ENCODE measurements at regions not wholly inside any gene's neighbourhood (a gene's known extent, or its start where the extent isn't known, plus 50 kb on each side); places are given as distances from the start of the nearest gene placed in this dataset.

GRCh38 chr4:123200051-123200940, 196.3 kb upstream of the SPRY1 start:
- no peak for DNase-seq
- H3K4me3 ChIP-seq = no peak overlapping the region
- no peak overlapping the region for H3K27ac ChIP-seq
- no peak for ATAC-seq
- intact Hi-C loops (cut with DNase I) = no loop called here
- no peaks in the 10 kb centered on the region for H3K27me3 ChIP-seq
- H3K9me3 ChIP-seq = no peaks in the 10 kb centered on the region
- H3K36me3 ChIP-seq = no peaks in the 10 kb centered on the region
- no peak for FAIRE-seq
- 72 to 74% methylated on average over 7 of the region's 7 CpGs for WGBS, 2 donors
- no peaks in the 10 kb centered on the region for H3K4me1 ChIP-seq
- TF ChIP-seq CTCF (IDR thresholded peaks at IDR 0.05) = no peak

- no peaks in the 10 kb centered on the region for H3K27me3 ChIP-seq
- no peak for TF ChIP-seq CTCF (IDR thresholded peaks at IDR 0.05)
- no peak for ATAC-seq
- H3K4me3 ChIP-seq = no peak overlapping the region
- no peaks in the 10 kb centered on the region for H3K4me1 ChIP-seq
- no peaks in the 10 kb centered on the region for H3K36me3 ChIP-seq
- DNase-seq = no peak
- WGBS, 2 donors = 0 to 29% methylated on average over 1 of the region's 1 CpG
- FAIRE-seq = no peak
- H3K27ac ChIP-seq = no peak overlapping the region
- intact Hi-C loops (cut with DNase I) = no loop called here
- no peaks in the 10 kb centered on the region for H3K9me3 ChIP-seq
Observed at GRCh38 chr4:123204737-123205136, 191.9 kb upstream of the SPRY1 start.

GRCh38 chr4:123206016-123206415, 190.6 kb upstream of the SPRY1 start:
- intact Hi-C loops (cut with DNase I) = no loop called here
- WGBS, 2 donors = 87 to 89% methylated on average over 3 of the region's 3 CpGs
- Histone ChIP-seq H3K9me3 (no peaks in the 10 kb centered on the region), H3K4me1 (no peaks in the 10 kb centered on the region), H3K27ac (no peak overlapping the region), H3K27me3 (no peaks in the 10 kb centered on the region), H3K36me3 (no peaks in the 10 kb centered on the region), H3K4me3 (no peak overlapping the region)
- no peak for TF ChIP-seq CTCF (IDR thresholded peaks at IDR 0.05)
- ATAC-seq (no peak), FAIRE-seq (no peak), DNase-seq (no peak)

DNA sequence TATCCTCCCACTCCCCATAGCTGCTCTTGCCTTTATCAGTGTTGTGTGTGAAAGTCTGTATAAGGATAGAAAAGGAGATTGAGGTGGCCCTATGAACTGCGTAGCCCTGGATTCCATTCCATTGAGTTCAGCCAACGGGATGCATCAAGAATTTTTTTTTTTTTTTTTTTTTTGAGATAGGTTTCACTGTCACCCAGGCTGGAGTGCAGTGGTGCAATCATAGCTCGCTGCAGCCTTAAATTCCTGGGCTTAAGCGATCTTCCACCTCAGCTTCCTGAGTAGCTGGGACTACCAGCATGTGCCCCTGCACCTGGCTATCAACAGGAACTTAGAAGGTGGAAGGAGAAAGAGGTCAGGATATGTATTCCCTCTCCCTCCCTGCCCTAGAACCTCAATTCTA, 187.2 kb upstream of the SPRY1 start:
- no peak for TF ChIP-seq CTCF (IDR thresholded peaks at IDR 0.05)
- Histone ChIP-seq H3K27me3 (no peaks in the 10 kb centered on the region), H3K36me3 (no peaks in the 10 kb centered on the region), H3K9me3 (no peaks in the 10 kb centered on the region), H3K4me1 (no peaks in the 10 kb centered on the region), H3K27ac (no peak overlapping the region), H3K4me3 (no peak overlapping the region)
- ATAC-seq (no peak), FAIRE-seq (no peak), DNase-seq (no peak)
- intact Hi-C loops (cut with DNase I) = no loop called here
- WGBS, 2 donors = 93 to 94% methylated on average over 4 of the region's 4 CpGs

DNA sequence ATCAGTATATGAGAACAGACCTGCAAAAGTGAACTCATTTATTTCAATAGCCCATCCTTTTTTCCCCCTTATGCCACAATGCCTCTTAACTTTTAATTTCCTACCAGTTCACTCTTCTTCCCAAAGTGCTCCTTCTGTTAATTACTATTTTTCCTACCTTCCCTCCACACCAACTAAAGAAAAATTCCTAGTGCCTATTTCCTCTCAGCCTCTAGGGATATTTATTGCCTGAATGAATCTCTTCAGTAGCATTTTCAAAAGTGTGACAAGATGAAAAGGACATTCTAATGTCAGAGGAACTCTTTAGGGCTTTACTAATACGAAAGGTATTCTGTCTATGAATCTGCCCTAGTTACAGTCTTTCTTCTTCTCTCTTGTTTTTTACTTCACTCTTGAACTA, 181.1 kb upstream of the SPRY1 start:
- no peak overlapping the region for H3K4me3 ChIP-seq
- FAIRE-seq (no peak), ATAC-seq (no peak), DNase-seq (no peak)
- 95 to 100% methylated on average over 1 of the region's 1 CpG for WGBS, 2 donors
- no peak overlapping the region for H3K27ac ChIP-seq
- intact Hi-C loops (cut with DNase I) = no loop called here
- H3K9me3 ChIP-seq = no peaks in the 10 kb centered on the region
- no peaks in the 10 kb centered on the region for H3K27me3 ChIP-seq
- H3K4me1 ChIP-seq = no peaks in the 10 kb centered on the region
- no peaks in the 10 kb centered on the region for H3K36me3 ChIP-seq
- TF ChIP-seq CTCF (IDR thresholded peaks at IDR 0.05) = no peak

All from pancreas (tissue), 10 donors.